ENCODE measurements at regions not wholly inside any gene's neighbourhood (a gene's known extent, or its start where the extent isn't known, plus 50 kb on each side); places are given as distances from the start of the nearest gene placed in this dataset.
"Not testable (repeated sequence)": the region's sequence is repeated elsewhere in the genome, so short reads cannot be mapped to it uniquely, and the experiment has no call there.

DNA sequence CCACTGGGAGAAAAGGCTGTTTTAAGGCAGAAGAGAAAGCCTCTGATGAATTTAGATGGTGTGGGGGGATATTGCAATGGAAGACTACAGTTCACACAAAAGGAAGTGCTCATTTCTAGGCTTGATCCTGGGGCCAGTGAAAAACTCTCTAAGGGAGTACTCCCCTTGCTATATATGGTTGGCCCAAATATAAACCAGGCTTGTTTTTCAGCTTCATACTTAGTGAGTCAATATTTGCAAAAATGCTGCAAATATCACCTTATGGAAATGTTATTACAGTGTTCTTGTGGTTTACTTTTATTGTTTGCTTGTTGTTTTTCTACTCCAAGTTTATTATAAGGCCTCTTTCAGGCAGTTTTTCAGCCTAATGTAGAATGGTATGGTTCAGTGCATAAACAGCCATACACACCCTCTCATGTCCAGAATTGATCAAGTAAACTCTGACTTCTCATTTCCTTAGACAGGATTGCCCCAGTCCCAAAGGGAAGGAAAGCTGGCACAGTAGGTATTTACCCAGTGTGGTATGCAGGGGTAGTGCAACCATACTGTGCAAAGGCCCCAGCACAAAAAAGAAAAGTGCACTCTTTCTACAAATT lies 115.1 kb downstream of the FEM1C start:
- no peak for TF ChIP-seq CTCF (IDR thresholded peaks at IDR 0.05; ENCODE audit: low read depth, low read length)
- no peak for DNase-seq (ENCODE audit: extremely low read depth, low read depth)

DNA sequence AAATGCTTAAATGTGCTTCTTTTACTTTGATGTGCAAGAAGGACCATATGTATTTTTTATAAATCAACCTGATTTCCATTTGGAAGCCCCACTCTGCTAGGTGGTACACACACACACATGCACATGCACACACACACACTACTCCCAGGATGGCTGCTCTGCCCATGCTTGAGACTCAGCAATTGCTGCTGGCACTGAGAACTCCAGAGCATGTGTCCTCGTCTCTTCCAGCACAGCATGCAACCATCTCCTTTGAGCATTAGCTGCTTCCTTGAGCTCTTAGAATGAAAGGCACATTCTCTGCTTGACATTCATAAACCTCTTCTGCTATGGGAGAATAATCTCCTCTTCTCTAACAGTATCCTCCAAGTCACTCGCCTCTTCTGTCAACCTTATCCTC lies 115.9 kb downstream of the FEM1C start:
- no peak for TF ChIP-seq CTCF (IDR thresholded peaks at IDR 0.05; ENCODE audit: low read depth, low read length)
- no peak for DNase-seq (ENCODE audit: extremely low read depth, low read depth)

DNA sequence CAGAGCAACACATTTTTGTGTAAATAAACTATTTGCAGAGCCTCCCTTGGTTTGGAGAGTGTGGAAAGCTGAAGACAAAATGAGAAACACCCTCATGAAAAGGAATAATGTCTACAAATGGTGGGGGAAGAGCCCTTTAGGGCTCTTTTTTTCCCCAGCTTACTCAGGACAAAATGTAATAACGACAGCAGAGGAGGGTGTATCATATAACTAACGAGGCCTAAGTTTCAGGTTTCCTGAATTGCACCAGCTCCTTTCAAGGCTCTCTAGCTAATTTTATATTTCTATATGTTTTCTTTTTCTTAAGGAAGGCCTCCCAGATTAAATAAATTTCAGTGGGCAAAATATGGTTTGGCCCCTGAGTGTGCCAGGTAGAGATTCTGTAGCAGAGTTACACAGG lies 116.3 kb downstream of the FEM1C start:
- DNase-seq (ENCODE audit: extremely low read depth, low read depth): no peak

DNA sequence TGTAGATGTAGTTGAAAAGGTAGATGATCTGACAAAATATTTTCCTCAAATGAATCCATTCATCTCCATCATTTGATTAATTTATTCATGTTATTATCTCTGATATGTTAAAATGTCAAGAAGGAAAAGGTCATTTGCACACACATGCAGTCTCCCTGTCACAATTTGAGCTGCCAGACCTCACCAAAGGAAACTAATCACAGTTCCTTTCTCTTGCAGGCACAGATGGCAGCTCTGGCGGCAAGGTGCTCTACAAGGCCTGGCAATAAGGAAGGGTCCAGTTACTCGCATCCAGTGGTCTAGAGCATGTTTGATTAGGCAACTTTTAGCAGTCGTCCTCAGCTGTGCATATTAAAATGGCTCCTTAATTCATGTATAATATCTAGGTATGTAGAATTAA lies 120.1 kb downstream of the FEM1C start:
- no peak for TF ChIP-seq CTCF (IDR thresholded peaks at IDR 0.05; ENCODE audit: low read depth, low read length)
- DNase-seq (ENCODE audit: extremely low read depth, low read depth): no peak

More for the DNA sequence above, 116.3 kb downstream of the FEM1C start:
- TF ChIP-seq CTCF (IDR thresholded peaks at IDR 0.05; ENCODE audit: low read depth, low read length): no peak

- DNase-seq (ENCODE audit: extremely low read depth, low read depth): no peak
- no peak for TF ChIP-seq CTCF (IDR thresholded peaks at IDR 0.05; ENCODE audit: low read depth, low read length)
Measured at GRCh38 chr5:115424030-115424429, 120.5 kb downstream of the FEM1C start.

DNA sequence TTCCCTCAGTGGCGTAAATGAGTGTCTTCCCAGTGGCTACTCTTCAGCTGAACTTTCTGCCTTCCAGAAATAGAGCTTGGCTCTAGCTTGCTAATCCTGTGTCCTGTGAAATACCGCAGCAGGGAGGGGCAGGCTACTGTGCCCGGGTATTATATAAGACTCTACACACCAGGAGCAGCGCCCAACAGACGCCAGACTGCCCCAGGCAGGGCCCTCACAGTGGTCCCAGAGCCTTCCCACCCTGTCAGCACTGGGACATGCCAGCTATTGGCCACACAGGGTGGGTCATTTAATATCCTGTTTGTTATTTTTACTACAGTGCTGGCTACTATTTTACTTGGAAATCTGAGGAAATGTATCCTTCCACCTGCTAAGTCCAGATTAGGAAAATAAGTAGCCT lies 121.0 kb downstream of the FEM1C start:
- TF ChIP-seq CTCF (IDR thresholded peaks at IDR 0.05; ENCODE audit: low read depth, low read length): no peak
- no peak for DNase-seq (ENCODE audit: extremely low read depth, low read depth)

DNA sequence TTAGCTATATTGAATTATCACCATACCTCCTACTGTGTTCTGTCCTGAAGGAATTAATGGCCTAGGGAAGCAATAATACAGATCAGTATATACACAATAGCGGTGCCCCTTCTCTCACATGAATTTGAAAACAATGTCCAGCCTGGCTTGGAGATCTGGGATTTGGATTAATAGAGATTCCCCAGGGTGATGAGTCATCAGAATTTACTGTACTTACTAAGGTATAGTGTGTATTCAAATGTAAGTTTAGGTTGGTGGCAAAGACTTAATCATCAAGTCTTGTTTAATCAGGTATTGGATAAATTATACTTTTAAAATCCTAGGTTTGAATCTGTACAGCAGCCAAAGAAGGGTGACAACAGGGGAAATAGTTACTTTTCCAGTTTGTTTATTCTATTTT lies 121.5 kb downstream of the FEM1C start:
- DNase-seq (ENCODE audit: extremely low read depth, low read depth): no peak
- no peak for TF ChIP-seq CTCF (IDR thresholded peaks at IDR 0.05; ENCODE audit: low read depth, low read length)

DNA sequence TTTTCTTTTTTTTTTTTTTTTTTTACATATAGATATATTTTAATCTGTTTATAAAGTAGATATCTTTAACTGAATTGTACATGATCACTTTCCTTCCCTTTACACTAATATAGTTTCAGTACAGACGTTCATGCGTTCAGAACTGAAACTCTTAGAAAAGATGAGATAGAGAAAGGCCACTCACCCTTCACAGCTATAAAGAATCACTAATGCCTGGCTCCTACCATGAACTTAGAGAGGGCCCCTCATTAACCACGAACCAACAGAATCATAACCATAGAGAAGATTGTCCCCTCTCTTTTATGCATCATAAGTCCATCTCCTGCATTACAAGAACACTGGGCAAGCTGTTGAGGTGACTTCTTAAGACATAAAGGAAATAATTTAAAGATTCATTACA lies 123.8 kb downstream of the FEM1C start:
- DNase-seq (ENCODE audit: extremely low read depth, low read depth): not testable (repeated sequence)

Data from AG09319 (cell line).